Endodermal cell (in vitro differentiated cells): ENCODE measurements at regions not wholly inside any gene's neighbourhood (a gene's known extent, or its start where the extent isn't known, plus 50 kb on each side); places are given as distances from the start of the nearest gene placed in this dataset.

Experiments used
- DNase-seq: peaks from one replicate; pipeline ENCODE4 v3.0.0-alpha.2; 2017
- H3K27ac ChIP-seq: 2 replicates; pipeline ENCODE4 v1.5.1; 2013; ENCODE audit warnings: mild to moderate bottlenecking, low read depth, low read length, moderate library complexity
- H3K27me3 ChIP-seq: 2 replicates; pipeline ENCODE4 v1.6.1; 2013; ENCODE audit warnings: mild to moderate bottlenecking, low read length, moderate library complexity; ENCODE audit not compliant: insufficient read depth, control insufficient read depth, poor library complexity, severe bottlenecking
- H3K36me3 ChIP-seq: 2 replicates; pipeline ENCODE4 v1.7.0; 2013; ENCODE audit warnings: mild to moderate bottlenecking, low read length, moderate library complexity; ENCODE audit not compliant: control insufficient read depth, insufficient read depth
- H3K4me1 ChIP-seq: one replicate; pipeline ENCODE4 v1.7.0; 2013; ENCODE audit warnings: low read length; ENCODE audit not compliant: control insufficient read depth, insufficient read depth
- H3K4me3 ChIP-seq: 2 replicates; pipeline ENCODE4 v1.5.1; 2013; ENCODE audit warnings: mild to moderate bottlenecking, low read length, moderate library complexity
- H3K9ac ChIP-seq: 2 replicates; pipeline ENCODE4 v1.6.1; 2013; ENCODE audit warnings: mild to moderate bottlenecking, low read length, moderate library complexity; ENCODE audit not compliant: poor library complexity, severe bottlenecking; ENCODE audit errors: extremely low read depth
- H3K9me3 ChIP-seq: 2 replicates; pipeline ENCODE4 v1.6.1; 2013; ENCODE audit warnings: mild to moderate bottlenecking, low read length, moderate library complexity; ENCODE audit not compliant: control insufficient read depth
- H3K27ac Mint-ChIP-seq: 2 replicates; pipeline ENCODE4 v1.8.0; 2020; ENCODE audit warnings: mixed read lengths
- H3K27me3 Mint-ChIP-seq: 2 replicates; pipeline ENCODE4 v1.8.0; 2021; ENCODE audit warnings: mild to moderate bottlenecking, mixed read lengths; ENCODE audit not compliant: insufficient read depth
- H3K36me3 Mint-ChIP-seq: 2 replicates; pipeline ENCODE4 v1.8.0; 2020; ENCODE audit warnings: low read depth, mixed read lengths
- H3K4me1 Mint-ChIP-seq: 2 replicates; pipeline ENCODE4 v1.8.0; 2020; ENCODE audit warnings: mixed read lengths
- H3K4me3 Mint-ChIP-seq: 2 replicates; pipeline ENCODE4 v1.8.0; 2020; ENCODE audit warnings: mild to moderate bottlenecking, moderate library complexity, mixed read lengths
- H3K9me3 Mint-ChIP-seq: 2 replicates; pipeline ENCODE4 v1.8.0; 2020; ENCODE audit warnings: mild to moderate bottlenecking, mixed read lengths
- CTCF ChIP-seq: fragments of 200-600 bp; sonication (generic); conservative IDR thresholded peaks from 2 replicates; pipeline ENCODE4 v1.5.0; 2021; ENCODE audit warnings: antibody characterized with exemption, mild to moderate bottlenecking
- WGBS, 2 experiments: methylation state at CpG; one replicate each; pipeline versions ENCODE4 v1.1.5 to v1.1.7; 2013; ENCODE audit warnings: missing lambda C conversion rate in 2 of 2, mixed read lengths in 1 of 2; ENCODE audit not compliant: insufficient coverage in 1 of 2, insufficient read length in 1 of 2; 5-methylcytosine and 5-hydroxymethylcytosine counted together

GRCh38 chr5:15334551-15335266, 165.3 kb upstream of the FBXL7 start:
- H3K36me3 ChIP-seq = no peaks in the 10 kb centered on the region
- no peak overlapping the region for H3K27ac ChIP-seq
- Mint-ChIP-seq H3K4me1 (no peaks in the 10 kb centered on the region), H3K4me3 (no peak overlapping the region), H3K27ac (no peak overlapping the region), H3K27me3 (peaks cover 2% of the 10 kb centered on the region), H3K9me3 (no peaks in the 10 kb centered on the region), H3K36me3 (no peaks in the 10 kb centered on the region)
- H3K27me3 ChIP-seq = peaks cover 3% of the 10 kb centered on the region
- no peak overlapping the region for H3K4me3 ChIP-seq
- H3K9ac ChIP-seq = no peak overlapping the region
- TF ChIP-seq CTCF = no peak
- no peaks in the 10 kb centered on the region for H3K4me1 ChIP-seq
- DNase-seq = no peak
- WGBS, 2 experiments = 90 to 95% methylated on average over 2 to 4 of the region's 4 CpGs
- H3K9me3 ChIP-seq = no peaks in the 10 kb centered on the region

- Histone ChIP-seq H3K36me3 (no peaks in the 10 kb centered on the region), H3K9me3 (no peaks in the 10 kb centered on the region), H3K27ac (no peak overlapping the region), H3K9ac (no peak overlapping the region), H3K27me3 (peaks cover 3% of the 10 kb centered on the region), H3K4me1 (no peaks in the 10 kb centered on the region), H3K4me3 (no peak overlapping the region)
- Mint-ChIP-seq H3K4me1 (no peaks in the 10 kb centered on the region), H3K4me3 (no peak overlapping the region), H3K27me3 (peaks cover 4% of the 10 kb centered on the region), H3K36me3 (no peaks in the 10 kb centered on the region), H3K27ac (no peak overlapping the region), H3K9me3 (no peaks in the 10 kb centered on the region)
- WGBS, 2 experiments = 95% methylated on average over 1 of the region's 1 CpG; no CpG with 5 or more reads in 1 of the 2 experiments
- TF ChIP-seq CTCF = no peak
- no peak for DNase-seq
Observed at GRCh38 chr5:15333091-15333490, 166.9 kb upstream of the FBXL7 start.

- Mint-ChIP-seq H3K36me3 (no peaks in the 10 kb centered on the region), H3K4me3 (no peak overlapping the region), H3K27ac (no peak overlapping the region), H3K27me3 (peaks cover 6% of the 10 kb centered on the region), H3K9me3 (peaks cover 3% of the 10 kb centered on the region), H3K4me1 (no peaks in the 10 kb centered on the region)
- Histone ChIP-seq H3K27me3 (peaks cover 3% of the 10 kb centered on the region), H3K9me3 (no peaks in the 10 kb centered on the region), H3K4me1 (no peaks in the 10 kb centered on the region), H3K9ac (no peak overlapping the region), H3K27ac (no peak overlapping the region), H3K4me3 (no peak overlapping the region), H3K36me3 (no peaks in the 10 kb centered on the region)
- no peak for TF ChIP-seq CTCF
- no peak for DNase-seq
Observed at GRCh38 chr5:15326932-15327331, 173.0 kb upstream of the FBXL7 start.
